SKM-1 treated with dmso at 0.1 percent for 144 hours (cell line): ENCODE measurements at regions not wholly inside any gene's neighbourhood (a gene's known extent, or its start where the extent isn't known, plus 50 kb on each side); places are given as distances from the start of the nearest gene placed in this dataset.

ENCODE experiments used
- DNase-seq: peaks from one replicate; lab custom pipeline; 2025; ENCODE audit not compliant: unreplicated experiment; lab: John Stamatoyannopoulos, UW

- no peak for DNase-seq
Observed at GRCh38 chr22:49137206-49137840, 690.4 kb downstream of the BRD1 start.

GRCh38 chr22:49136816-49137180 is 690.9 kb downstream of the BRD1 start:
- no peak for DNase-seq

GRCh38 chr22:49136041-49136815 is 691.4 kb downstream of the BRD1 start:
- DNase-seq = no peak

- DNase-seq = no peak
Observed at GRCh38 chr22:49134076-49134475, 693.6 kb downstream of the BRD1 start.

- DNase-seq = no peak
Observed at GRCh38 chr22:49133541-49133940, 694.1 kb downstream of the BRD1 start.

- no peak for DNase-seq
Observed at GRCh38 chr22:49132009-49132408, 695.7 kb downstream of the BRD1 start.

GRCh38 chr22:49129736-49130135 is 697.9 kb downstream of the BRD1 start:
- DNase-seq = no peak

GRCh38 chr22:49128874-49129273 is 698.8 kb downstream of the BRD1 start:
- DNase-seq = no peak

GRCh38 chr22:49124608-49125007 is 703.1 kb downstream of the BRD1 start:
- no peak for DNase-seq

- no peak for DNase-seq
Observed at GRCh38 chr22:49123621-49124192, 704.0 kb downstream of the BRD1 start.

- no peak for DNase-seq
Observed at GRCh38 chr22:49119551-49119952, 708.1 kb downstream of the BRD1 start.

GRCh38 chr22:49118065-49118464 is 709.6 kb downstream of the BRD1 start:
- no peak for DNase-seq

GRCh38 chr22:49117486-49117885 is 710.2 kb downstream of the BRD1 start:
- no peak for DNase-seq

- no peak for DNase-seq
Observed at GRCh38 chr22:49116486-49117120, 711.1 kb downstream of the BRD1 start.

GRCh38 chr22:49116021-49116420 is 711.7 kb downstream of the BRD1 start:
- no peak for DNase-seq

- no peak for DNase-seq
Observed at GRCh38 chr22:49115197-49115596, 712.5 kb downstream of the BRD1 start.

- DNase-seq = no peak
Observed at GRCh38 chr22:49113758-49114157, 713.9 kb downstream of the BRD1 start.

- DNase-seq = no peak
Observed at GRCh38 chr22:49112661-49113626, 714.7 kb downstream of the BRD1 start.

- DNase-seq = no peak
Observed at GRCh38 chr22:49112176-49112575, 715.5 kb downstream of the BRD1 start.

- DNase-seq = no peak
Observed at GRCh38 chr22:49111085-49111484, 716.6 kb downstream of the BRD1 start.
